Thyroid gland (tissue), 4 donors: ENCODE measurements at regions not wholly inside any gene's neighbourhood (a gene's known extent, or its start where the extent isn't known, plus 50 kb on each side); places are given as distances from the start of the nearest gene placed in this dataset.

Experiments
- CTCF ChIP-seq, 6 experiments: fragments of 200-600 bp in 3 of 6; fragments of 450-650 bp in 3 of 6; sonication (generic) in 3 of 6; IDR thresholded peaks; one replicate each; pipeline ENCODE4 v1.5.1; 2016 to 2019; ENCODE audit warnings: antibody characterized with exemption in 6 of 6, mild to moderate bottlenecking in 2 of 6, inconsistent platforms in 1 of 6, moderate library complexity in 1 of 6
- POLR2A ChIP-seq, 2 donors: fragments of 450-650 bp; IDR thresholded peaks; one replicate each; pipeline ENCODE4 v1.6.1; 2017; ENCODE audit warnings: antibody characterized with exemption in 2 of 2, mild to moderate bottlenecking in 2 of 2, moderate library complexity in 1 of 2

- TF ChIP-seq CTCF (IDR thresholded peaks at IDR 0.05) (no peak), POLR2A (IDR thresholded peaks at IDR 0.05) (no peak)
Measured at GRCh38 chr2:59569124-59569523, 984.3 kb downstream of the BCL11A start.
